GM23338 (cell line): ENCODE measurements at regions not wholly inside any gene's neighbourhood (a gene's known extent, or its start where the extent isn't known, plus 50 kb on each side); places are given as distances from the start of the nearest gene placed in this dataset.
A peak's percentile ranks its signal among the peaks of the same experiment; 100 is the strongest.

Experiments used
- ATAC-seq: fragments of 200-7000 bp; cut with Tn5 transposase; 3 replicates; pipeline ENCODE4 v1.9.1; 2020
- DNase-seq: peaks from one replicate; pipeline ENCODE4 v3.0.0-alpha.2; 2015; ENCODE audit warnings: low spot score
- H2AFZ ChIP-seq: fragments of 200-600 bp; sonication (generic); 2 replicates; pipeline ENCODE4 v1.8.0; 2016; ENCODE audit warnings: antibody characterized with exemption, mild to moderate bottlenecking, moderate library complexity
- H3F3A ChIP-seq: fragments of 200-600 bp; sonication (generic); replicated peaks from 2 replicates; pipeline ENCODE4 v1.8.0; 2017; ENCODE audit warnings: antibody characterized with exemption, mixed run types, low read depth
- H3K27ac ChIP-seq: fragments of 200-600 bp; sonication (generic); 2 replicates; pipeline ENCODE4 v1.6.1; 2016; ENCODE audit warnings: low read depth
- H3K27me3 ChIP-seq: fragments of 200-600 bp; sonication (generic); 2 replicates; pipeline ENCODE4 v1.8.0; 2016; ENCODE audit warnings: mild to moderate bottlenecking, mixed run types, moderate library complexity; ENCODE audit not compliant: insufficient read depth
- H3K36me3 ChIP-seq: fragments of 200-600 bp; sonication (generic); 2 replicates; pipeline ENCODE4 v1.8.0; 2016; ENCODE audit warnings: mild to moderate bottlenecking; ENCODE audit not compliant: insufficient read depth
- H3K4me1 ChIP-seq: fragments of 200-600 bp; sonication (generic); 2 replicates; pipeline ENCODE4 v1.8.0; 2016; ENCODE audit warnings: mild to moderate bottlenecking, moderate library complexity; ENCODE audit not compliant: insufficient read depth
- H3K4me2 ChIP-seq: fragments of 200-600 bp; sonication (generic); 2 replicates; pipeline ENCODE4 v1.7.1; 2017; ENCODE audit warnings: mixed run types
- H3K4me3 ChIP-seq: fragments of 200-600 bp; sonication (generic); 2 replicates; pipeline ENCODE4 v1.6.1; 2016; ENCODE audit warnings: mixed run types
- H3K79me2 ChIP-seq: fragments of 200-600 bp; sonication (generic); replicated peaks from 2 replicates; pipeline ENCODE4 v1.8.0; 2017; ENCODE audit warnings: mild to moderate bottlenecking; ENCODE audit not compliant: insufficient read depth
- H3K9me2 ChIP-seq: fragments of 200-600 bp; sonication (generic); 2 replicates; pipeline ENCODE4 v1.8.0; 2017; ENCODE audit not compliant: insufficient read depth
- H4K20me1 ChIP-seq: fragments of 200-600 bp; sonication (generic); replicated peaks from 2 replicates; pipeline ENCODE4 v1.8.0; 2017; ENCODE audit warnings: mild to moderate bottlenecking; ENCODE audit not compliant: insufficient read depth
- H3K27ac Mint-ChIP-seq: 2 replicates; pipeline ENCODE4 v1.8.0; 2020; ENCODE audit warnings: inconsistent platforms, mild to moderate bottlenecking, moderate library complexity, mixed read lengths
- H3K27me3 Mint-ChIP-seq: 3 replicates; pipeline ENCODE4 v1.8.0; 2022; ENCODE audit warnings: low read depth, mild to moderate bottlenecking, moderate library complexity, mixed read lengths, inconsistent platforms; ENCODE audit not compliant: insufficient read depth, poor library complexity
- H3K36me3 Mint-ChIP-seq: 3 replicates; pipeline ENCODE4 v1.8.0; 2021; ENCODE audit warnings: low read depth, mild to moderate bottlenecking, inconsistent platforms, moderate library complexity, mixed read lengths
- H3K4me1 Mint-ChIP-seq: 3 replicates; pipeline ENCODE4 v1.8.0; 2020; ENCODE audit warnings: mild to moderate bottlenecking, inconsistent platforms, mixed read lengths
- H3K4me3 Mint-ChIP-seq: 3 replicates; pipeline ENCODE4 v1.8.0; 2021; ENCODE audit warnings: moderate library complexity, mild to moderate bottlenecking, inconsistent platforms, mixed read lengths
- H3K9me3 Mint-ChIP-seq: 3 replicates; pipeline ENCODE4 v1.8.0; 2020; ENCODE audit warnings: moderate library complexity, mild to moderate bottlenecking, inconsistent platforms, mixed read lengths
- CREB1 ChIP-seq: fragments of 250-450 bp; sonication (Bioruptor Pico); IDR thresholded peaks from 2 replicates; pipeline ENCODE4 v1.5.0; 2020; ENCODE audit warnings: low read depth, mild to moderate bottlenecking, moderate library complexity
- CTCF ChIP-seq, 2 experiments: fragments of 200-600 bp in 1 of 2; sonication (generic) in 1 of 2; conservative IDR thresholded peaks; 2 replicates each; pipeline versions ENCODE4 v1.5.1 to v1.6.1; 2016 to 2017; ENCODE audit warnings: antibody characterized with exemption in 2 of 2, low read depth in 2 of 2, mild to moderate bottlenecking in 2 of 2, moderate library complexity in 1 of 2
- ETS1 ChIP-seq: IDR thresholded peaks from 2 replicates; pipeline ENCODE4 v1.6.1; 2016; ENCODE audit warnings: antibody characterized with exemption
- EZH2 ChIP-seq: fragments of 200-600 bp; sonication (generic); IDR thresholded peaks from one replicate; pipeline ENCODE4 v1.8.0; 2017; ENCODE audit warnings: antibody characterized with exemption, mild to moderate bottlenecking, low read depth; ENCODE audit not compliant: unreplicated experiment
- EZH2phosphoT487 ChIP-seq: fragments of 200-600 bp; sonication (generic); IDR thresholded peaks from one replicate; pipeline ENCODE4 v1.8.1; 2018; ENCODE audit warnings: antibody characterized with exemption; ENCODE audit not compliant: unreplicated experiment
- NANOG ChIP-seq: IDR thresholded peaks from 2 replicates; pipeline ENCODE4 v1.6.1; 2016; ENCODE audit warnings: antibody characterized with exemption, borderline replicate concordance
- STAT1 ChIP-seq: IDR thresholded peaks from one replicate; pipeline ENCODE4 v1.6.1; 2016; ENCODE audit warnings: antibody characterized with exemption; ENCODE audit not compliant: unreplicated experiment
- ZNF114 ChIP-seq: fragments of 250-450 bp; sonication (Bioruptor Pico); IDR thresholded peaks from 2 replicates; pipeline ENCODE4 v1.5.0; 2020; ENCODE audit warnings: mild to moderate bottlenecking, moderate library complexity
- ZNF331 ChIP-seq: fragments of 250-450 bp; sonication (Bioruptor Pico); IDR thresholded peaks from 2 replicates; pipeline ENCODE4 v1.5.0; 2020; ENCODE audit warnings: low read depth, mild to moderate bottlenecking, moderate library complexity
- ZNF462 ChIP-seq: fragments of 250-450 bp; sonication (Bioruptor Pico); IDR thresholded peaks from 2 replicates; pipeline ENCODE4 v1.5.0; 2020; ENCODE audit warnings: mild to moderate bottlenecking, moderate library complexity

DNA sequence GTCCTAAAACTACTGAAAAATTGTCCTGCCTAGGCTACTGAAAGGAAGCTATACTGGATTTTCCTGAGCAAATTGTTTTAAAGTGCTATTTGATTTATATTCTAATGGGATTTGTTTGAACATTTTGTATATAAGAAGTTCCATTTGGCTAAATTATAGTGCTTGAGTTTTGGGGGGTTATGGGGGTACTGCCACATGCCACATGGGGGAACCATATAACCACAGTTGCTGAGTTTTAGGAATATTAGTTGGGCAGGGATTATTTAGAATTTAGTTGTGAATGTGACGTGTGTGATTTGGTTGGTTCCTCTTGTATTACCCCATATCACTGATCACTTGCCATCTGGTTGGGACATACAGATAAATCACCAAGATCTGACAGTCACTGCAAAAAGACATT lies 224.5 kb upstream of the TAPT1 start:
- Histone ChIP-seq H3K36me3 (no peaks in the 10 kb centered on the region), H3K4me2 (no peak overlapping the region), H3K27ac (no peak overlapping the region), H3K79me2 (no peaks in the 10 kb centered on the region), H3K9me2 (peaks cover 8% of the 10 kb centered on the region; the same call in 1 of the 2 replicates), H3K4me3 (no peak overlapping the region), H3F3A (no peaks in the 10 kb centered on the region), H4K20me1 (no peaks in the 10 kb centered on the region), H3K27me3 (peaks cover 72% of the 10 kb centered on the region), H3K4me1 (no peaks in the 10 kb centered on the region), H2AFZ (no peak overlapping the region)
- Mint-ChIP-seq H3K4me1 (no peaks in the 10 kb centered on the region), H3K9me3 (peaks cover 4% of the 10 kb centered on the region; the same call in 2 of the 3 replicates), H3K27me3 (peaks cover 42% of the 10 kb centered on the region), H3K4me3 (no peak overlapping the region), H3K36me3 (no peaks in the 10 kb centered on the region), H3K27ac (no peak overlapping the region)
- peak; percentile 22 for DNase-seq
- peak; percentile 51 to 54 for TF ChIP-seq CTCF (conservative IDR thresholded peaks at IDR 0.05; ENCODE audit: low read depth in 2 of 2)
- no peak for TF ChIP-seq NANOG
- ATAC-seq: no peak

- Mint-ChIP-seq H3K27me3 (peaks cover 42% of the 10 kb centered on the region), H3K9me3 (peaks cover 4% of the 10 kb centered on the region; the same call in 2 of the 3 replicates), H3K4me1 (no peaks in the 10 kb centered on the region), H3K36me3 (no peaks in the 10 kb centered on the region), H3K27ac (no peak overlapping the region), H3K4me3 (no peak overlapping the region)
- H4K20me1 ChIP-seq: no peaks in the 10 kb centered on the region
- no peaks in the 10 kb centered on the region for H3F3A ChIP-seq
- H3K4me2 ChIP-seq: no peak overlapping the region
- TF ChIP-seq STAT1: no peak
- TF ChIP-seq ZNF331: no peak
- no peak for TF ChIP-seq ZNF462
- no peak for TF ChIP-seq ETS1
- TF ChIP-seq ZNF114 (CRISPR knock-in tag): no peak
- TF ChIP-seq CREB1 (CRISPR knock-in tag): no peak
- TF ChIP-seq EZH2: no peak
- no peak for TF ChIP-seq EZH2phosphoT487
- TF ChIP-seq NANOG: 0 out of 2 replicates have a peak, but pooled peaks have one; percentile 50
- ATAC-seq (peak; percentile 95), DNase-seq (peak; percentile 48)
- H3K27me3 ChIP-seq: peaks cover 69% of the 10 kb centered on the region
- no peak overlapping the region for H3K27ac ChIP-seq
- H3K9me2 ChIP-seq: 0 out of 2 replicates have a peak, but pooled peaks cover 4% of the 10 kb centered on the region
- no peaks in the 10 kb centered on the region for H3K36me3 ChIP-seq
- no peak overlapping the region for H3K4me3 ChIP-seq
- H2AFZ ChIP-seq: no peak overlapping the region
- H3K79me2 ChIP-seq: no peaks in the 10 kb centered on the region
- H3K4me1 ChIP-seq: no peaks in the 10 kb centered on the region
Measured at GRCh38 chr4:16450031-16450430, 223.8 kb upstream of the TAPT1 start.
